GM10266 (cell line): ENCODE measurements at regions not wholly inside any gene's neighbourhood (a gene's known extent, or its start where the extent isn't known, plus 50 kb on each side); places are given as distances from the start of the nearest gene placed in this dataset.

Source experiments
- DNase-seq: peaks from one replicate; pipeline ENCODE4 v3.0.0; 2012; ENCODE audit errors: extremely low spot score
- TF ChIP-seq, protein P1 (sequence below): IDR thresholded peaks from 2 replicates; pipeline ENCODE4 v1.5.1; 2012; ENCODE audit warnings: mild to moderate bottlenecking, low read depth; ENCODE audit not compliant: control insufficient read depth, insufficient read depth; ENCODE audit errors: missing control alignments

DNA sequence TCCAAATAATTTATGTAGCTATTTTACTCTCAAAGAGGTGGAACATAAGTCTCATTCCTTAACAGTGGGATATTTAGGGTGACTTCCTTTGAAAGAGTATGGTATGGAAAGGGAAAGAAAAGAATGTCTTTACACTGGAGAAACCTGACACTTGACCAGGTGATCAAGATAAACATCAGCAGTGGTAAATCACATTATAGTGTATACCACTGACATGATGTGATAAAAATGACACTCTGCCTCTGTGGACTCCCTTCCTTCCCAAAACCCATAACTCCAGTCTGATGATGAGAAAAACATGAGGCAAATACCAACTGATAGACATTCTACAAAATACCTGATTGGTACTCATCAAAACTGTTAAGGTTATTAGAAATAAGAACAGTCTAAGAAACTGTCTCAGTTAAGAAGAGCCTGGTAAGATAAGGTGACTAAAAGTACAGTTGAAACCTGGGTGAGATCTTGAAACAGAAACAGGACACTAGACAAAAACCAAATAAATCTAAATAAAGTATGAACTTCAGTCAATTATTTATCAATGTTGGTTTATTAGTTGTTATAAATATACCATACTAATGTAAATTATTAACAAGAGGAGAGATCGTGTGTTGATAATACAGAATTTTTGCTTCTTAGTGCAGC is 144.2 kb upstream of the PCDH18 start:
- TF ChIP-seq, protein P1, sequence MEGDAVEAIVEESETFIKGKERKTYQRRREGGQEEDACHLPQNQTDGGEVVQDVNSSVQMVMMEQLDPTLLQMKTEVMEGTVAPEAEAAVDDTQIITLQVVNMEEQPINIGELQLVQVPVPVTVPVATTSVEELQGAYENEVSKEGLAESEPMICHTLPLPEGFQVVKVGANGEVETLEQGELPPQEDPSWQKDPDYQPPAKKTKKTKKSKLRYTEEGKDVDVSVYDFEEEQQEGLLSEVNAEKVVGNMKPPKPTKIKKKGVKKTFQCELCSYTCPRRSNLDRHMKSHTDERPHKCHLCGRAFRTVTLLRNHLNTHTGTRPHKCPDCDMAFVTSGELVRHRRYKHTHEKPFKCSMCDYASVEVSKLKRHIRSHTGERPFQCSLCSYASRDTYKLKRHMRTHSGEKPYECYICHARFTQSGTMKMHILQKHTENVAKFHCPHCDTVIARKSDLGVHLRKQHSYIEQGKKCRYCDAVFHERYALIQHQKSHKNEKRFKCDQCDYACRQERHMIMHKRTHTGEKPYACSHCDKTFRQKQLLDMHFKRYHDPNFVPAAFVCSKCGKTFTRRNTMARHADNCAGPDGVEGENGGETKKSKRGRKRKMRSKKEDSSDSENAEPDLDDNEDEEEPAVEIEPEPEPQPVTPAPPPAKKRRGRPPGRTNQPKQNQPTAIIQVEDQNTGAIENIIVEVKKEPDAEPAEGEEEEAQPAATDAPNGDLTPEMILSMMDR, result no peak
- no peak for DNase-seq

DNA sequence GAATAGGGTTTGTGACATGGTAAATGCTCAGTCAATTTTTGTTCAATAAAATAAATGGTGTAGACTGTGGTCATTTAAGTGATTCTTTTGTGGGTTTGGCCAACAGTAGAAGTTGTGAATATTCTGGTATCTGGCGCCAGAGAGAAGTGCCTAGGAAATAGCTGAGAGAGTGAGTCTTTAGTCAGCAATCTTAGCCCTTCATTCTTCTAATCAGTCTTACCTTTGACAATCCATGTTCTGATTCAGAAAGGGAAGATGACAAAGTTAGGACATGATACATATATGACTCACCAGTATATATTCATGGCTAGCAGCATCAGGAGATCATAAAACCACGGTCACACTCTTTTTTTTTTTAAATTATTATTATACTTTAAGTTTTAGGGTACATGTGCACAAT is 141.8 kb upstream of the PCDH18 start:
- no peak for DNase-seq
- TF ChIP-seq, protein P1, result no peak

DNA sequence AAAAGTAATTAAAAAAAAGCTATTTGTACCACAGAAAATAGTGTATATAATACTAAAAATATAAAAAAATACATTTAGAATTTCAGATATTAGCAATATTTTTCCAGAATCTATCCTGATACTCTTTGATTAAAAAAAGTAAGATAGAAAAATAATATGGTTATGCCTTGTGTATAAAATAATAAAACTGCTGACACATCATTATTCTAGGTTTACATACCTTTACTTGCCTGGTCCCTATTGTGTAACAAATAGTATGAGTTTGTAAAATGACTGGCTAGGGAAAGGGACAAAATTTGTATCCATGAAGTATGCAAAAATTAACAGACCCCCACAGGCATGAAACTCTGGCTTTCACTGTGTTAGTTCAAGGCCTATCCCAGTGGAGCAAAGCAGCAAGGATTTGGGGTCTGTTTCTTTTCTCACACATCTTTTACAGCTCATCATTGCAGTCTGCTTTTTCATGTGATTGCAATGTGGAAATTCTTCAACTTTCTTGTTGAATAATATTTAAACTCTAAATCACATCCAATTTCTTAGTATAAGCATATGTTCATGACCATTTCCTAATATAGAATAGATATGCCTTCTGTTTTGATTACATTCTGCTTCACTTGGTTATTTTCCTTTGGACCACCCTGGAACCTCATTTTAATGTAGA is 136.7 kb upstream of the PCDH18 start:
- no peak for DNase-seq
- TF ChIP-seq, protein P1, result no peak

DNA sequence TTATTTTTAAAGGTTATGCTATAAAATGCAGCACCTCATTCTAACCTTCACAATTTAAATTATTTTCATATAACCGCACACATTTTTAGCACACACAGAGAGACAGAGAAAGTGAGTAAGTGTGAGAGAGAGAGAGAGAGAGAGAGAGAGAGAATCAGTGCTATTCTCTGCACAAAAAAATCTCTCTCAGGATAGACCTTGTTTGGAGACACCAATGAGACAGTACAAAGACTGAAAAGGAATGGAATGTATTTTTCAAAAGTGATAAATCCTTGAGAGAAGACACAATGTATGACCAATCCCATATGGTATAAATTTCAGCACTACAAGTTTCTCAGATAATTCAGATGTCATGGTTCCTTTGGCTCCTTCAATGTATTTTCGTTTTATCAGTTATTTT is 132.1 kb upstream of the PCDH18 start:
- TF ChIP-seq, protein P1, result no peak
- DNase-seq, result no peak

DNA sequence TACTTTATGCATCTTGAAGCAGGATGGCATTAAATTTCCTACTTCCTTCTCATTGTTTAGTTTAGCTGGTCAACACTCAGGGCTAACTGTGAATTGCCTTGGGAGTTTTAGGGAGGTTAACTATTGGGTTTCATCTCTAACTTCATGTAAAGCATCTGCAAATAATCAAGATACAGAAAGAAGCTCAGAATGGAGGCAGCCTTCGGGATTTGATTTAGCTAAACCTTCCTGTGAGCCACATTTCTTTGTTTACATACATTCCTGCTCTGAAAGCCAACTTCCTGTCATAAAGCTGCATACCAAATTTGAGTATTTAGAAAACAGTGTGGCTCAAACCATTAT is 131.7 kb upstream of the PCDH18 start:
- no peak for DNase-seq
- TF ChIP-seq, protein P1, result no peak

DNA sequence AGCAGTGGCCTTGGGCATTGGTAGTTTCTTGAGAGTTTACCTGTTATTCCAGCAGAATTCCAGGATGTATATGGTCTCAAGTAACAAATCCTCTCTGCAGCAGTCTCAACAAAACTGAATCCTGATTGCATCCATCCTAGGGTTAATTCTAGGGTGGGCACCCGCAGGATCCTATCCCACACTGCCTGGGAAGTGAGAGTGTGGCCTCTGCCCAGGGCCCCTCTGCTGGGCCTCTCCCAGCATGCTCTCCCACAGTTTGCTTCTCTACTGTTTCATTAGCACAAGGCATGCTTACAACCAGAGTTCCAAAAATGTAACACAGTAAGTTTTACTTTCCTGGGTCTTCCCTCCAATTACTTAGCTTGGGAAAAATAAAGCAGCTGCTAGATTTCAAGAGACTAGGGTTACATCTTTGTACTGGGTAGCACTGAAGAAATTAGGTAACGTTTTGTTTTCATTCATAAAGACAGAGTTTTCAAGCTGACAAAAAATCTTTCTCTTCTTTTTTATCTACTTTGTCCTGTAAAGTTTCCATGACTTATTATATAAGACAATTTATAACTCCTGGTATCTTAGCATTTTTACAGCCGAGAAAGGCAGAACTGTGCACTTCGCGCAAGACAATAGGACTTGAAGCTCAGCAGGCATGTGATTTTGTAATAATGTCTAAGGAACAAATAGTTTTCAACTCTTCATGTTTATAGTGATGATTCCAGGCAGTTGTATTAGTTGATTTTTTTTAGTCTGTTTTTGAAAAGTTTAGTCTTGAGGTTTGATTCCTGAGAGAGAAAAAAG is 131.2 kb upstream of the PCDH18 start:
- TF ChIP-seq, protein P1, result no peak
- no peak for DNase-seq

DNA sequence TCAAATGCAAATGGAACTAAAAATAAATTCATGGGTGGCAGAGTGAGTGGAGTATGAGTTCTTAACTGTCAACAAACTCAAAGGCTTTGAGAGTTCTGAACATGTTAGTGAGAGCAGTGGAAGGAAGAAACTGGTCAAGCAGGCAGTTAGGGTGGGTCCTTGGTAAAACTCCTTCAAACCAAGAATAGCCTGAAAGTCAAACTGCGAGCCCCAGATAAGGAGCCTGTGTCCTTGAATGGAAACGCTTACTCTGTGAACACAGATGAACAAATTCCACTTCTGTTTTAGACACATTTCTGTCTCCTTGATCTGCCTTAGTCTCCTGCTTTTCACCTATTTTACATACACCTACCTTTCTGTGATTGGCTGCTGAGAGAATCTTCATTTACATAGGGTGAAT is 129.4 kb upstream of the PCDH18 start:
- TF ChIP-seq, protein P1, result no peak
- DNase-seq, result no peak
